GM21825 (cell line): ENCODE measurements at regions not wholly inside any gene's neighbourhood (a gene's known extent, or its start where the extent isn't known, plus 50 kb on each side); places are given as distances from the start of the nearest gene placed in this dataset.
"Not testable (repeated sequence)": the region's sequence is repeated elsewhere in the genome, so short reads cannot be mapped to it uniquely, and the experiment has no call there.

Experiments
- ATAC-seq: cut with Tn5 transposase; IDR thresholded peaks from one replicate; pipeline ENCODE4 v1.9.1; 2021; ENCODE audit warnings: mild to moderate bottlenecking, moderate library complexity; ENCODE audit not compliant: unreplicated experiment

DNA sequence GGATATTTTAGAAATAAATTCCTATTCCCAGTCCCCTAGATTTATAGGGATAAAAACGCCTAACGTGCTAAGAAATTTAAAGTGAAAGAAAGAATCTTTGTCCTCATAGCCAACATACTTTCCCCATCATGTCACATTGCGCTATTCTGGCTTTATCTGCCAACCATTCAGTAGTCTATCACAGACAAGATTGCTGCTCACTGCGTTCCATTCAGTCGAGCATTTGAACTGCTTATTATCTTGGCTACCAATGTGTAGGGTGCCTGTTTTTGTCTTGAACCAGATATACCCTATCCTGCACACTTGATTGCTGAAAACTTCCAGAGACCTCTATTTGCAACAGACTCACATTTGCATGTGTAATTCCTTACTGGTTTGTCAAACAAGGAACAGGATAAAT, 751.5 kb downstream of the EPHA7 start:
- no peak for ATAC-seq

DNA sequence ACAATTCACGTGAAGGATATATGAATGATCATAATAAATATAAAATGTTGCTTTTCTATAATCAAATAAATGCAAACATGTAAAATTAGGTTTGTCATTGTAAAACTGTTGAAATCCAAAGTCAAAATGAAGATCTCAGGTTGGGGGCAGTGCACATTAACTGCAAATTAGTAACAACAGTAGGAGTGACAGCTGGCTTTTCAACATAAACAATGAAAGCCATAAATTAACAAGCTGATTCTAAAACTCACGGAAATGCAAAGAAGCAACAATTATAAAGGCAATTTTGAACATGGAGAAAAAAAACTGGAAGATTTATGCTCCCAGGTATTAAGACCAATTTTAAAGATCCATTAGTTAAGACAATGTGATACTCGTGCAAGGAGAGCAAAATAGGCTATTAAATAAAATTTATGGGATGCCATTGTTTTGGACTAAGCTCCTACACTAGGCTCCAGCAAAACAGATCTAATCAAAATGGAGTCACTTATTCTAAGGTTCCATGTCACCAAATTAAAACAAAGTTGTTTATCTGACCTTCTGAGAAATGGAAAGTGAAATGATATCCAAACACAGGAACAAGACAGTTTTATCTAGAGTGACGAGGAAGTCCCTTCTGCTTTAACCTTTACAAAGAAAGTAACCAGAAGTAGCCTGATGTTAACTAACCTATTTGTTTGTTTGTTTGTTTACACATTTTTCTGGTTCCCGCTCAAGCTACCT, 770.8 kb downstream of the EPHA7 start:
- no peak for ATAC-seq

DNA sequence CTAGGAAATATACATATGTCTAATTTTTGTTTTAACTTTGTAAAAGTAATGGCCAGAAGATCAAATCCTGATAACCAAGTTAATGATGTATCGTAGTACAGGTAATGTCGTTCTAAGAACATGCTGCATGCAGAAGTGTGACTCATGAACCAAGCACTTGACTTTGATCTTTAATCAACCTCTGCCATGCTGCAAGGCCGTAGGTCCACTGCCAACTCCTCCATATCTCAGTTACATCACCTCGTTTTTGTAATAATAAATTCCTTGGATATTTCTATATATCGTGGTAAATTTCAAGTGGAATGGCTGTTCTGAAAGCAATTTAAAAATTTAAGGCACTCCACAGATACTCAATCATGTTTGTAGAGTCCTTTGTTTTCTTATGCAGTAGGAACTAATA, 771.7 kb downstream of the EPHA7 start:
- no peak for ATAC-seq

DNA sequence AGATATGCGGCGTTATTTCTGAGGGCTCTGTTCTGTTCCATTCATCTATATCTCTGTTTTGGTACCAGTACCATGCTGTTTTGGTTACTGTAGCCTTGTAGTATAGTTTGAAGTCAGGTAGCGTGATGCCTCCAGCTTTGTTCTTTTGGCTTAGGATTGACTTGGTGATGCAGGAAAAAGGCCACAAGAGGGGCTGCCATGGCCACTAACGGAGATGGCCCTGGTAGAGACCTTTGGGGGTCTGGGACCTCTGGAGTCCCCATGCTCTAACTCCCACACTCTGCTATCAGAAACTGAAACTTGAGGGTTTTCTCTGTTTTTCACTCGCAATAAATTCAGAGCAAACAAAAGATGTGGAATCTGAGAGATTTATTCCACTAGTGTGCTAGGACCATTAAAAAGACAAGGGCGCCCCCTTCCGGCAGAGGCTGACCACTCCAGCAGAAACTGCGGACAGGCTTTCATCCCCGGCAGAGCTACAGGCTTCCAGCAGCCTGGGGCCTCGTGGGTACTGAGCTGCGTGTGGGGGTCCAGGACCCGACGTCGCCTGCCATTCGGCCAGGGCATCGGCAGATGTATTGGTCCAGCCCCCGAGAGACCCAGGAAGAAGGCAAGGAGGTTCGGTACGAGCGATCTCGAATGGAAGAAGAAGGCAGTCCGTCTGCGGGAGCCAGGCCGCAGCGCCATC, 775.1 kb downstream of the EPHA7 start:
- not testable (repeated sequence) for ATAC-seq

DNA sequence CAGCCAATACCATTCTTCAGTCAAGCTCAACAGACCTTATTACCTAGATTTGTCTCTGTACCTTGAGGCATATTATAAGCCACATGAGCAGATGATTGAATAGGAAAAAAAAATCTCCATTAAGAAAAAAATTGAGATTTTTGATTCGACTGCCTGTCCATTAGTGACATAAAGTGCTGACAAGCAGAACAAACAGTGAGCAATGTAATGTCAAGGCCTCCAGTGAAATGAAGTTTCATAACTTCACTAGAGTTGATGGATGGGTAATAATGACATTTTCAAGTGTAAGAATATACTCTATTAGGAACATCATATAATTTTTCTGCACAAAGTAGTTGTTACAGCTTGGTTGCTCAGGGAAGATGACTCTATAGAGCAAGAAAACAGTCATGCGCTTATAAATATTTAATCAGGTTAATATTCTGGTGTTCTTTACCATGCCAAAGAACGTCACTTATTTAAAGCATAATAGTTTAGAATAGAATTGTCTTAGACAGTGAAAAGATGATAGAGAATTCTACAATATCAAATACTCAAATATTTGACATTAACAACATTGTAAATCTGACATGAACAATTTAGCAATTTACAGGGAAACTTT, 783.7 kb downstream of the EPHA7 start:
- no peak for ATAC-seq

DNA sequence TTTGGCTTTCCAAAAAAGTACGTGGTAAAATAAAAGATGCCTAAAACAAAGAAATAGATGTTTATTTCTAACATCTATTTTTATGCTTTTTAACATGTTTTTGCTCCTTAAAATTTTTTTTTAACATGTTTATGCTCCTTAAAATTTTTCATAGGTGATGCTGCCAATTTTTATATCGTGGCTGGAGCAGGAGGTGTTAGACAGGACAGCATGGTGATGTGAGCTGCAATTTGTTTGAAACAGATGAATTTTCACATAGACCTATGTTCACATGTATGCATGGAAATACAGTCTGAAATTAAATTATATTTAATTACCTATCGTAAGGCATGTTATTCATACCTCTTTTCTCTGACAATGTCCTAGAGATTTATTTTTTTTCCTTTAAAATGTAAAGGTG, 784.8 kb downstream of the EPHA7 start:
- ATAC-seq, result no peak

DNA sequence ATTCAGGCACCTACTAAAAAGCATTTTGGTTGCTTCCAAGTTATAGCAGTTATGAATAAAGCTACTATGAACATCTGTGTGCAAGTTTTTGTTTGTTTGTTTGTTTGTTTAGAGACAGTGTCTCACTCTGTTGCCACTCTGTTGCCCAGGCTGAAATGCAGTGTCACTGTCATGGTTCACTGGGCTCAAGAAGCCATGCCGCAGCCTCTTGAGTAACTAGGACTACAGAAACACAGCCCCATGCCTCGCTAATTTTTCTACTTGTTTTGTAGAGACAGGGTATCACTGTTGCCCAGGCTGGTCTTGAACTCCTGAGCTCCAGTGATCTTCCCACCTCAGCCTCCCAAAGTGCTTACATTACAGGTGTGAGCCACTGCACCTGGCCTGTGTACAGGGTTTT, 795.9 kb downstream of the EPHA7 start:
- no peak for ATAC-seq

DNA sequence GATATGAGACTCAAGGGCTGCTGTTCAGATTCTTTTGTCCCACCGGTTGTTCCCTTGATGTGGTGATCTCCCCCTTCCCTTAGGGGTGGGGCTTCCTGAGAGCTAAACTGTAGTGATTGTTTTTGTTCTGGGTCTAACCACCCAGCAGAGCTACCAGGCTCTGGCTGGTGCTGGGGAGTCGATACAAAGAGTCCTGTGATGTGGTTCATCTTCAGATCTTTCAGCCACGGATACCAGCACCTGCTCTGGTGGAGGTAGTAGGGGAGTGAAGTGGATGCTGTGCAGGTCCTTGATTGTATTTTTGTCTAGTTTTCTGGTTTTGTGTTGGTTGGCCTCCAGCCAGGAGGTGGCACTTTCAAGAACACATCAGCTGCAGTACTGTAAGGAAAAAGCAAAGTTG, 801.6 kb downstream of the EPHA7 start:
- no peak for ATAC-seq

DNA sequence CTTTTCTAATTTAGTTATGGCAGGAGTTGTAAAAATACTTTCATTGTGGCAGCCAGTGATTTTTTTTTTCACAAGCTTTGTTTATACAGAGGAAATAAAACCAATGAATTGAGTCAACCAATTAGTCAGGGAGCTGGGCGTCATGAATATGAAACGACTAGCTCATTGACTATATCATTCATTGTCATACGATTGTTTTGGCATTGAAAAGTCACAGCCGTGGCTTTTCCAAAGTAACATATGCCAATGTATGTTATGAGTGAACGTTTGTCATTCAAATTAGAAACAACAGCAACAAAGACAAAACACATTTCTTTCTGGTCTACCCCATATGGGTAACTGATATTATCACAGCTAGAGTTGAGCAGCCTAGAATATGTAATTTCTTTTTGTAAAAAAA, 810.6 kb downstream of the EPHA7 start:
- no peak for ATAC-seq

DNA sequence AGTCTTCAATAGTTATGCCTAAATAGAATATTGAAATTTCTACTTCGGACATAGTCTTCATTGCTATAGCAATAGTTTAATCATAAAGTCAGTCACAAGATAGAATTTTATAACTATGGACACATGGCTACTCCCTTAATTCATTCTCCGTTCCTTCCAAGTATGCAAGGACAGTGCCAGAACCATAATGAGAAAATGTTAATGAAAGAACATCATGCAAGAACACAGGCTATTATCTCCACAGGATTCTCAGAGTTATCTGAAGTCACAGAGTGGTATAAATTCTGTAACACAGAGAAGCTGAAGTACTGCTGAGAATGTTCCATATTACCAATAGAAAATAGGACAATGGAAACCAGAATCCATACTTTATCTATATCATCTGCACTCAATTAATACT, 826.2 kb downstream of the EPHA7 start:
- no peak for ATAC-seq

DNA sequence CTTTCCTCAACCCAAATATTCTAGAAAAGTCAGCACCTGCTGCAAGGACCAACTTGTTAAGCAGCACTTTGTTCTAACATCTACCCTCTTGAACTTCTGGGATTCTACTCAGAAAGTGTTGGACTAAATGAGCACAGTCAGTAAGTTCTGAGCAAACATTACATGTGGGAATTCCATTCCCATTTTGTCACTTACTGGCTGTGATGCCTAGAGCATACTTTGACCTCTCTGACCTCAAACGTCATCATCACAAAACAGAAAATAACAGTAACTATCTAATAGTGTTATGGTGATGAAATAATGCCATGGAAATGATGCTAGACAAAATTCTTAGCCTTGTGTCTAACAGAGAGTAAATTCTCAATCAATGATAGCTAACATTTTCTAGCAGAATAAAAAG, 829.4 kb downstream of the EPHA7 start:
- ATAC-seq, result no peak

DNA sequence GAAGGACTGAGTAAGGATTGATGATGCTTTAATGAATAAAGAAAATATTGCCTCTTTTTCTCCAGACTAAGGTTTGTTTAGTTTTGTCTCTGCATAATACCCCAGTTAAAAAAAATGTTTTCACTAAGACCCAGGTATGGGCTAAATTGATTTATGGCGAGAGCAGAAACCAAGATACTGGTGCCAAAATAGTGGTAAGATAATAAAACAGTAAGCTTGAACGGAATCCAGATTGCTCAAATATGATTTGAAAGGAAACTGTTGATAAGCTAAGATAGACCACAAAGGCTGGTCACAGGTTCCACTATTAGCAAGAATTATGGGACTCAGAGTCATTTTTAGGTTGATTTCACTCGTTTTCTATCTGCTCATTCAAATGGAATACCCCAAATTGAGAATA, 831.2 kb downstream of the EPHA7 start:
- ATAC-seq, result no peak

DNA sequence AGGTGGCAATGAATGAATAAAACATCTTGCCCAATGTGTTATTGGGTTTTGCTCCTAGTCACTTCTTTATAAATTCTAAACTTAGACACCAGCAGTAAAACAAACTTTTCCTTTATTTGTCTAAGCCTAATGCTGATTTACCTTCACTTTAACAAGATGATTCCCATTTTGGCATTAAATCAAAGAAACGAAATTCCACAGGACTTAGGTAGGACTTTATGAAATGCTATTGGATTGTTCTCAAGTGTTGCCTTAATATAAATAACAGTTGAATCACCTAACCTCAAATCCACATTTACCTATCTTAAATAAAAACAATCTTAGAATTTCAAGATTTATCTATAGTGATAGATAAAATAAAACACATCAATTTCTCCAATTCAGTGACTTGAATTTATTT, 831.8 kb downstream of the EPHA7 start:
- ATAC-seq, result no peak

DNA sequence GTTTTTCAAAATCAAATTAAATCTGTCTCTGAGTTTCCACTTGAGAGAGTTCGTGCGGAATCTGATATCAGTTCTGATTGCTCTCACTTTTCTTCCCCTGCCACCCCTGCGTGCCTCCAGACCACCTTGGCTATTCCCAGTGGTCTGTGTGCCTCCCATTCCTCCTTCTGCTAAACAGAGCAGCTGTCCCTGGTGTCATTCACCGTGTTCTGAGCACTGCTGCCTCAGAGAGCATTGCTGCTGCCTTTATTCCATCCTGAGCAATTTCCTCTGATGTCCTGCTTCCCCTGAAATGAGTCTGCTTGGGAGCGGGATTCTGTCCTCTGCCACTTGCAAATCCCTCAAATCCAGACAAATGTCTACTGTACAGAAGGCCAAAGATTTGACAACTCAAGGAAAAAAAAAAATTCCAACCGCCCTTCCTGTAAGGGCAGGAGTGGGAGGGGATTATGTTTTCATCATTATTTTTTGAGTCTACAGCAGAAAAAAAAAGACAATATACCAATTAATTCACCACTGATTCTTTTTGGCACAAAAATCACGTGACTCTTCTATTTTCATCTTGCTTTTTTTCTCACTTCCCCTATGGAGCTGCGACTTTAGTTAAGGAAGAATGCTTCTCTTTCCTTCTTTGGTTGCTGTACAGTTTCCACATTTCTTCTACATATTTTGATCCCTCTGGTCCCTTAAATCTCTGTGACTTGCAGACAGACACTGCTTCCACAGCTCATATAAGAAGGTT, 833.0 kb downstream of the EPHA7 start:
- ATAC-seq, result no peak

DNA sequence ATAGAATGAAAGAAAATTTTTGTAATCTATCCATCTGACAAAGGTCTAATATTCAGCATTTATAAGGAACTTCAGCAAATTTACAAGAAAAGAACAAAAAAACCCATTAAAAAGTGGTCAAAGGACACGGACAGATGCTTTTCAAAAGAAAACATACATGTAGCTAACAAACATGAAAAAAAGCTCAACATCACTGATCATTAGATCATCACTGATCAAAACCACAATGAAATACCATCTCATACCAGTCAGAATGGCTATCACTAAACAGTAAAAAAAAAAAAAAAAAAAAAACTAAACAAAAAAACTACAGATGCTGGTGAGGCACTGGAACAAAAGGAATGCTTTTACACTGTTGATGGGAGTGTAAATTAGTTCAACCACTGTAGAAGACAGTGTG, 837.1 kb downstream of the EPHA7 start:
- ATAC-seq, result no peak

DNA sequence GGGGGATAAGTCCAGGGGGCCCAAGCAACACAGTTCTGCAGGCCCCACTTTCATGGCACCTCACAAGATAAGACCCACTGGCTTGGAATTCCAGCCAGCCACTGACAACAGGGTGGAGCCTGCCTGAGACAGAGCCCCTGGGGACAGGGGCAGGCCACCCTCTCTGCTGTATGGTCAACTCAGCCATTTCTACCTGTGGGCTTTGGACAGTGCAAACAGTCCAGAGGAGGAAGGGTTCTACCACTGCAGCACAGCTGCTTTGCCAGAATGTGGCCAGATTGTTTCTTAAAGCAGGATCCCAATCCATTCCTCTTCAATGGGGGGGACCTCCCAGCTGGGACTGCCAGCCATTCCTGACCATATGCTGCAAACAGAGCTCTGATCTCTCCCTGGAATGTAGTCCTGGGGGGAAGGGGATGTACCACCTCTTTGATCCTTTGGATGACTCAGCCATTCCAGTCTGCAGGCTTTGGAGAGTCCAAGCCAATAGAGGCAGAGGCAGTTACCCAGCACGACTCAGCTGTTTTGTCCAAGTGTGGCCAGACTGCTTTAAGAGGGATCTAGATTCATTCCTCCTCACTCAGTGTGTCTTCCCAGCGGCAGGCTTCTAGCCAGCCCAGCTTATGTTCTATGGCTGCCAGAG, 842.2 kb downstream of the EPHA7 start:
- ATAC-seq, result no peak

DNA sequence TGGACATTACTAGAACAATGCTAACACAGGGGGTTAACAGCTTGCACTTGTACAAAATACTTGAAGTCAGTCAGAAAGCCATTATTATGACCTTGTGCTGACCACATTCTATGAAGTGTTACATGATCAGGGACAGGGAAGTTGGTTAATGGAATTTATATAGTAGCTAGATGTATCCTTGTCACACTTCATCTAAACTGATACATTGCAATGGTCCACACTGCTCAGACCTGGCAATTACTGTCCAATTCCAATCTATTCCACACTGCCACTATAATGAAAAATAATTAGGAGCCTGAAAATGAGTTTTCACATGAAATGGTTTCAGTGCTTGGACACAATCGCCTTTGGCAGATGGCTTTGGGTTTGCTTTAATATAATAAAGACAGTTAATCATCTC, 850.8 kb downstream of the EPHA7 start:
- no peak for ATAC-seq

DNA sequence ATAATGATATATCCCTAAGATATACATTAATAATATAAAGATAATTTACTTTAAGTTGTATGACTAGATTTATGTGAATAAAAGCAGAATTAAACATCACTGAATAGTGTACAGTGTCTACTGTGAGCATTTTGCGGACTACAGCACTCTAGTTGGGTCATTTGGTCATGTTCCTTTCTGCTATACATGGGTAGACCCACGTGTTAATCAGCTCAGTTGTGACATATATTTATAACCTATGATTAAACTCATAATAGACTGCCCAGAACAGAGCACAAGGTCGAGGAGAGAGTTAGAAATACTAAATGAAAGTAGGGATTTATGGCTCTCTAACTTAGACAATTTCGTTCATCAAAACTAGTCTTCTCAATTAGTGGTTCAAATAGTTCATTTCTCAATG, 852.7 kb downstream of the EPHA7 start:
- ATAC-seq, result no peak

DNA sequence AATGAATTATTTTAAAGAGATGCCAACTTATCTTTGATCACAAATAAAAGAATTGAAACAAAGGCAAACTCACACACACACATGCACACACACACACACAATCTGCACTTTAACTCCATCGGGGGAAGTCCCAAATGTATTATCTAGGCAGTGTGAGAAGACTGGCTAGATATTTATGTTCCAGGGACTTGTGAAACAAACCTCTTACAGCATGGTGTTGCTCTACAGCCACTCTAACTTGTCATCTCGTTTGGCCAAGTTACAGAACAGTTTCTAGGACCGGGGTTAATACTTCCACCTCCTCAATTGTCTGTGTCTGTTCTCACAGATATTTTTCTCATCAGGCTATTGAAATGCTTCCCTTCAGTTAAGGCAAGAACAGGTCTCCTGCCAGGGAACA, 855.0 kb downstream of the EPHA7 start:
- no peak for ATAC-seq

DNA sequence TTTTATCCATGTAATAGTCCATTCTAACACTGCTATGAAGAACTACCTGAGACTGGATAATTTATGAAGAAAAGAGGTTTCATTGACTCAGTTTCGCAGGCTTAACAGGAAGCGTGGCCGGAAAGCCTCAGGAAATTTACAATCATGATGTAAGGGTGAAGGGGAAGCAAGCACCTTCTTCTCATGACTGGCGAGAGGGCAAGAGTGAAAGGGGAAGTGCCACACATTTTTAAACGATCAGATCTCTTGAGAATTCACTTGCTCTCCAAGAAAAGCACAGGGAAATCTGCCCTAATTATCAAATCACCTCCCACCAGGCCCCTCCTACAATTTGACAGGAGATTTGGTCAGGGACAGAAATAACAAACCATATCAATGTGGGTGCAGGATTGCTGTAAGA, 859.7 kb downstream of the EPHA7 start:
- ATAC-seq, result no peak

DNA sequence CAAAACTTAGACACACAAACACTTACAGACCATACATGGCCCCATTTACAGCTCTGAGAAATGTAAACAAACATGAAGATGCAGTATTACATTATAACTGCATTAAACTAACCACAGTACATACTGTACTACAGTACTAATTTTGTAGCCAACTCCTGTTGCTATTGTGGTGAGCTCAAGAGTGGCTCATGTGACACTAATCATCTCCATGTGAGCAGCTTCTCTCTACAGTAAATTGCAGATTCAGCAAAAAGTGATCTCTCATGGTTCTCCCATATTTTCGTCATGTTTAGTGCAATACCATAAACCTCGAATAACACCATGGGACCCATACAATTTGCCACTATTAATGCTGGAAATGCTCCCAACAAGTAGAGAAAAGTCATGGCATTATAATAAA, 860.4 kb downstream of the EPHA7 start:
- no peak for ATAC-seq
